H9 (cell line): ENCODE measurements at regions not wholly inside any gene's neighbourhood (a gene's known extent, or its start where the extent isn't known, plus 50 kb on each side); places are given as distances from the start of the nearest gene placed in this dataset.

ENCODE experiments used
- DNase-seq: peaks from one replicate; pipeline ENCODE4 v3.0.0-alpha.2; 2017
- H2AFZ ChIP-seq: one replicate; pipeline ENCODE4 v1.6.1; 2013; ENCODE audit warnings: mild to moderate bottlenecking, low read length, control low read depth, moderate library complexity
- H2AK5ac ChIP-seq: 2 replicates; pipeline ENCODE4 v1.6.1; 2013; ENCODE audit warnings: low read length, control low read depth, mixed read lengths; ENCODE audit not compliant: insufficient read length
- H2BK120ac ChIP-seq: one replicate; pipeline ENCODE4 v1.6.1; 2013; ENCODE audit warnings: low read depth, mild to moderate bottlenecking, low read length, control low read depth, inconsistent platforms; ENCODE audit not compliant: poor library complexity, severe bottlenecking
- H2BK12ac ChIP-seq: 2 replicates; pipeline ENCODE4 v1.6.1; 2013; ENCODE audit warnings: low read length, control low read depth, mixed read lengths, low read depth; ENCODE audit not compliant: insufficient read length
- H2BK15ac ChIP-seq: 2 replicates; pipeline ENCODE4 v1.6.1; 2013; ENCODE audit warnings: low read depth, low read length, control low read depth
- H2BK20ac ChIP-seq: one replicate; pipeline ENCODE4 v1.6.1; 2013; ENCODE audit warnings: low read depth, mild to moderate bottlenecking, low read length, control low read depth, inconsistent platforms; ENCODE audit not compliant: poor library complexity, severe bottlenecking
- H2BK5ac ChIP-seq: 2 replicates; pipeline ENCODE4 v1.6.1; 2013; ENCODE audit warnings: low read length, control low read depth, mixed read lengths; ENCODE audit not compliant: insufficient read length
- H3K14ac ChIP-seq: 2 replicates; pipeline ENCODE4 v1.6.1; 2013; ENCODE audit warnings: low read length, control low read depth; ENCODE audit not compliant: insufficient read depth
- H3K18ac ChIP-seq: 2 replicates; pipeline ENCODE4 v1.6.1; 2013; ENCODE audit warnings: low read depth, mild to moderate bottlenecking, mixed read lengths, low read length, control low read depth; ENCODE audit not compliant: insufficient read length
- H3K23ac ChIP-seq: 2 replicates; pipeline ENCODE4 v1.6.1; 2013; ENCODE audit warnings: low read length, control low read depth, mixed read lengths, low read depth; ENCODE audit not compliant: insufficient read length
- H3K23me2 ChIP-seq: 2 replicates; pipeline ENCODE4 v1.6.1; 2013; ENCODE audit warnings: low read depth, mild to moderate bottlenecking, mixed read lengths, low read length, control low read depth; ENCODE audit not compliant: insufficient read length, poor library complexity, severe bottlenecking
- H3K27ac ChIP-seq: 2 replicates; pipeline ENCODE4 v1.5.1; 2013; ENCODE audit warnings: low read length, control low read depth, mixed read lengths, low read depth; ENCODE audit not compliant: insufficient read length
- H3K27me3 ChIP-seq: 2 replicates; pipeline ENCODE4 v1.6.1; 2013; ENCODE audit warnings: low read length, control low read depth, inconsistent platforms; ENCODE audit not compliant: insufficient read depth
- H3K4ac ChIP-seq: 2 replicates; pipeline ENCODE4 v1.6.1; 2013; ENCODE audit warnings: low read depth, mild to moderate bottlenecking, control low read depth, inconsistent platforms, low read length, moderate library complexity
- H3K4me1 ChIP-seq: 2 replicates; pipeline ENCODE4 v1.6.1; 2013; ENCODE audit warnings: low read length, control low read depth, inconsistent platforms; ENCODE audit not compliant: insufficient read depth
- H3K4me2 ChIP-seq: 2 replicates; pipeline ENCODE4 v1.6.1; 2013; ENCODE audit warnings: low read length, control low read depth, mixed read lengths; ENCODE audit not compliant: insufficient read length, insufficient read depth
- H3K56ac ChIP-seq: 2 replicates; pipeline ENCODE4 v1.6.1; 2013; ENCODE audit warnings: low read depth, mild to moderate bottlenecking, mixed read lengths, low read length, control low read depth; ENCODE audit not compliant: insufficient read length
- H3K79me1 ChIP-seq: 2 replicates; pipeline ENCODE4 v1.6.1; 2013; ENCODE audit warnings: low read depth, mild to moderate bottlenecking, moderate library complexity, low read length, control low read depth, inconsistent platforms; ENCODE audit not compliant: insufficient read depth, poor library complexity, severe bottlenecking
- H3K79me2 ChIP-seq: 2 replicates; pipeline ENCODE4 v1.6.1; 2013; ENCODE audit warnings: low read length, control low read depth, inconsistent platforms; ENCODE audit not compliant: insufficient read depth
- H3K9ac ChIP-seq: 2 replicates; pipeline ENCODE4 v1.6.1; 2013; ENCODE audit warnings: low read length, control low read depth, mixed read lengths; ENCODE audit not compliant: insufficient read length; ENCODE audit errors: extremely low read depth
- H3K9me3 ChIP-seq: one replicate; pipeline ENCODE4 v1.6.1; 2013; ENCODE audit warnings: low read depth, low read length, inconsistent platforms; ENCODE audit not compliant: control insufficient read depth
- H3T11ph ChIP-seq: one replicate; pipeline ENCODE4 v1.6.1; 2013; ENCODE audit warnings: mild to moderate bottlenecking, low read length, control low read depth, inconsistent platforms
- H4K20me1 ChIP-seq: one replicate; pipeline ENCODE4 v1.6.1; 2013; ENCODE audit not compliant: control insufficient read depth, insufficient read length, insufficient read depth
- H4K5ac ChIP-seq: 2 replicates; pipeline ENCODE4 v1.6.1; 2013; ENCODE audit warnings: low read depth, mild to moderate bottlenecking, mixed read lengths, low read length, control low read depth; ENCODE audit not compliant: insufficient read length
- H4K8ac ChIP-seq: replicated peaks from 2 replicates; pipeline ENCODE4 v1.6.1; 2013; ENCODE audit warnings: low read length, control low read depth, mixed read lengths, low read depth; ENCODE audit not compliant: insufficient read length
- H4K91ac ChIP-seq: 2 replicates; pipeline ENCODE4 v1.6.1; 2013; ENCODE audit warnings: low read depth, mild to moderate bottlenecking, moderate library complexity, mixed read lengths, low read length, control low read depth; ENCODE audit not compliant: insufficient read length
- H3K27ac Mint-ChIP-seq, 3 experiments: 2 replicates in 2 of 3; 3 replicates in 1 of 3; pipeline ENCODE4 v1.8.0; 2020 to 2021; ENCODE audit warnings: mixed read lengths in 3 of 3, mild to moderate bottlenecking in 1 of 3, moderate library complexity in 1 of 3
- H3K27me3 Mint-ChIP-seq: 2 replicates; pipeline ENCODE4 v1.8.0; 2021; ENCODE audit warnings: low read depth, mild to moderate bottlenecking, moderate library complexity, mixed read lengths
- H3K36me3 Mint-ChIP-seq, 3 experiments: 2 replicates in 2 of 3; 3 replicates in 1 of 3; pipeline ENCODE4 v1.8.0; 2020 to 2021; ENCODE audit warnings: low read depth in 3 of 3, mixed read lengths in 3 of 3; ENCODE audit not compliant: insufficient read depth in 1 of 3
- H3K4me1 Mint-ChIP-seq, 2 experiments: 2 replicates each; pipeline ENCODE4 v1.8.0; 2020; ENCODE audit warnings: mixed read lengths in 2 of 2
- H3K4me3 Mint-ChIP-seq, 2 experiments: 2 replicates in 1 of 2; 3 replicates in 1 of 2; pipeline ENCODE4 v1.8.0; 2020 to 2021; ENCODE audit warnings: mild to moderate bottlenecking in 2 of 2, mixed read lengths in 2 of 2, moderate library complexity in 1 of 2
- H3K9me3 Mint-ChIP-seq, 2 experiments: 2 replicates in 1 of 2; 3 replicates in 1 of 2; pipeline ENCODE4 v1.8.0; 2020; ENCODE audit warnings: mild to moderate bottlenecking in 2 of 2, mixed read lengths in 2 of 2, moderate library complexity in 1 of 2
- TF ChIP-seq, protein P1 (sequence below): fragments of 200-600 bp; sonication (generic); conservative IDR thresholded peaks from 3 replicates; pipeline ENCODE4 v1.8.0; 2021; ENCODE audit warnings: antibody characterized with exemption, mild to moderate bottlenecking

DNA sequence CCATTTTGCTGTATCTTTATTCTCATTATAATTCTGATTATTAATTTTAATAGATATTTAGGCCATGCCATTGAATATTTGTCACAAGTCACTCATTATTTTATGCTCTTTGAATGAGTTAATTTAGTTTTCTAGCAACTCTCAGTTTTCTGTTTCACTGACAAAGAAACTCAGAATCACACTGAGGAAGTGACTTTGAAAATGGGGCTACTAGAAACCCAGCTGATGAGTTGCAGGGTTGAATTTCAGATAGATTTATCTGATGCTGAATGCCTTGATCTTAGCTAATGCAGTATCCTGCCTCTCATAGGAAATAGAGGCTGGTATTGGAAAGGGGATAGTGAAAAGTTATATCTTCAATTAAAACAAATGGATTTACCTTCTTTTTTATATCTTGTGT lies 67.4 kb upstream of the PLA2G4A start:
- Mint-ChIP-seq H3K36me3 (no peaks in the 10 kb centered on the region), H3K4me3 (no peak overlapping the region), H3K27me3 (no peaks in the 10 kb centered on the region), H3K9me3 (no peaks in the 10 kb centered on the region), H3K27ac (no peak overlapping the region), H3K4me1 (peaks cover 0 to 6% of the 10 kb centered on the region in 2 experiments; a peak in 2 of 4 replicates)
- Histone ChIP-seq H2BK120ac (no peak overlapping the region), H3K56ac (no peak overlapping the region), H2BK15ac (no peak overlapping the region), H4K91ac (no peak overlapping the region), H2BK5ac (no peak overlapping the region), H3K23ac (no peak overlapping the region), H3K18ac (no peak overlapping the region), H3K9ac (no peak overlapping the region), H3K27me3 (no peaks in the 10 kb centered on the region), H3K27ac (no peak overlapping the region), H3K79me1 (no peaks in the 10 kb centered on the region), H2BK12ac (no peak overlapping the region), H4K20me1 (no peaks in the 10 kb centered on the region), H3K4me1 (no peaks in the 10 kb centered on the region), H2AK5ac (no peak overlapping the region), H3T11ph (no peak overlapping the region), H3K79me2 (no peaks in the 10 kb centered on the region), H3K4me2 (no peak overlapping the region), H4K8ac (no peak overlapping the region), H3K4ac (no peak overlapping the region), H3K9me3 (no peaks in the 10 kb centered on the region), H4K5ac (no peak overlapping the region), H3K14ac (no peak overlapping the region), H2BK20ac (no peak overlapping the region), H3K23me2 (no peaks in the 10 kb centered on the region), H2AFZ (no peak overlapping the region)
- TF ChIP-seq, protein P1, sequence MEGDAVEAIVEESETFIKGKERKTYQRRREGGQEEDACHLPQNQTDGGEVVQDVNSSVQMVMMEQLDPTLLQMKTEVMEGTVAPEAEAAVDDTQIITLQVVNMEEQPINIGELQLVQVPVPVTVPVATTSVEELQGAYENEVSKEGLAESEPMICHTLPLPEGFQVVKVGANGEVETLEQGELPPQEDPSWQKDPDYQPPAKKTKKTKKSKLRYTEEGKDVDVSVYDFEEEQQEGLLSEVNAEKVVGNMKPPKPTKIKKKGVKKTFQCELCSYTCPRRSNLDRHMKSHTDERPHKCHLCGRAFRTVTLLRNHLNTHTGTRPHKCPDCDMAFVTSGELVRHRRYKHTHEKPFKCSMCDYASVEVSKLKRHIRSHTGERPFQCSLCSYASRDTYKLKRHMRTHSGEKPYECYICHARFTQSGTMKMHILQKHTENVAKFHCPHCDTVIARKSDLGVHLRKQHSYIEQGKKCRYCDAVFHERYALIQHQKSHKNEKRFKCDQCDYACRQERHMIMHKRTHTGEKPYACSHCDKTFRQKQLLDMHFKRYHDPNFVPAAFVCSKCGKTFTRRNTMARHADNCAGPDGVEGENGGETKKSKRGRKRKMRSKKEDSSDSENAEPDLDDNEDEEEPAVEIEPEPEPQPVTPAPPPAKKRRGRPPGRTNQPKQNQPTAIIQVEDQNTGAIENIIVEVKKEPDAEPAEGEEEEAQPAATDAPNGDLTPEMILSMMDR: no peak
- no peak for DNase-seq
